Upper lobe of left lung (tissue), 6 donors: ENCODE measurements at regions not wholly inside any gene's neighbourhood (a gene's known extent, or its start where the extent isn't known, plus 50 kb on each side); places are given as distances from the start of the nearest gene placed in this dataset.

ENCODE experiments used
- ATAC-seq, 2 donors: fragments of 200-7000 bp; cut with Tn5 transposase; one replicate each; pipeline ENCODE4 v1.9.1; 2022; ENCODE audit warnings: mild to moderate bottlenecking in 2 of 2, moderate library complexity in 2 of 2; ENCODE audit not compliant: low FRiP score in 2 of 2
- DNase-seq, 2 donors: peaks; one replicate each; pipeline ENCODE4 v3.0.0-alpha.2; 2019 to 2020
- H3K27ac ChIP-seq, 4 donors: fragments of 200-600 bp; sonication (generic); one replicate each; pipeline ENCODE4 v1.5.1; 2016 to 2019
- H3K27me3 ChIP-seq, 4 donors: fragments of 200-600 bp; sonication (generic); one replicate each; pipeline ENCODE4 v1.5.1; 2017 to 2019
- H3K36me3 ChIP-seq, 4 donors: fragments of 200-600 bp; sonication (generic); one replicate each; pipeline ENCODE4 v1.5.1; 2016 to 2019
- H3K4me1 ChIP-seq, 4 donors: fragments of 200-600 bp; sonication (generic); one replicate each; pipeline ENCODE4 v1.5.1; 2018 to 2019
- H3K4me3 ChIP-seq, 4 donors: fragments of 200-600 bp; sonication (generic); one replicate each; pipeline ENCODE4 v1.5.1; 2017 to 2019; ENCODE audit warnings: mild to moderate bottlenecking in 2 of 4, moderate library complexity in 1 of 4
- H3K9me3 ChIP-seq, 4 donors: fragments of 200-600 bp; sonication (generic); one replicate each; pipeline ENCODE4 v1.5.1; 2018 to 2019
- CTCF ChIP-seq, 6 experiments: fragments of 450-650 bp in 4 of 6; fragments of 200-600 bp in 2 of 6; sonication (generic) in 2 of 6; IDR thresholded peaks; one replicate each; pipeline ENCODE4 v1.5.1; 2016 to 2019; ENCODE audit warnings: antibody characterized with exemption in 6 of 6
- EP300 ChIP-seq, 4 donors: sonication (generic); formaldehyde crosslinking; IDR thresholded peaks; one replicate each; pipeline ENCODE4 v1.5.1; 2017; ENCODE audit warnings: antibody characterized with exemption in 4 of 4, control low read depth in 2 of 4
- POLR2A ChIP-seq, 4 donors: fragments of 450-650 bp; IDR thresholded peaks; one replicate each; pipeline ENCODE4 v1.5.1; 2016 to 2017; ENCODE audit warnings: antibody characterized with exemption in 4 of 4, mild to moderate bottlenecking in 2 of 4
- POLR2AphosphoS5 ChIP-seq, 2 donors: sonication (generic); formaldehyde crosslinking; IDR thresholded peaks; one replicate each; pipeline ENCODE4 v1.5.1; 2017; ENCODE audit warnings: antibody characterized with exemption in 2 of 2
- WGBS, 2 donors: methylation state at CpG; one replicate each; pipeline ENCODE4 v1.1.5; 2017 to 2018; 5-methylcytosine and 5-hydroxymethylcytosine counted together
- donor health status: DM: no; HTN: no; CAD: no; lungs with moderate emphysema.
- donor health status: DM: no; HTN: yes; CAD: no; lungs with severe emphysema.

- Histone ChIP-seq H3K4me1 (no peaks in the 10 kb centered on the region), H3K27ac (no peak overlapping the region), H3K27me3 (no peaks in the 10 kb centered on the region), H3K4me3 (no peak overlapping the region), H3K36me3 (no peaks in the 10 kb centered on the region), H3K9me3 (no peaks in the 10 kb centered on the region)
- DNase-seq (no peak), ATAC-seq (no peak)
- no peak for TF ChIP-seq POLR2A (IDR thresholded peaks at IDR 0.05)
- 81 to 90% methylated on average over 8 of the region's 8 CpGs for WGBS, 2 donors
Observed at GRCh38 chr10:131547129-131547799, 235.7 kb upstream of the TCERG1L start.

- 79 to 89% methylated on average over 8 to 12 of the region's 12 CpGs for WGBS, 2 donors
- no peak for TF ChIP-seq POLR2AphosphoS5 (IDR thresholded peaks at IDR 0.05)
- no peak for TF ChIP-seq EP300 (IDR thresholded peaks at IDR 0.05)
- no peak for TF ChIP-seq CTCF (IDR thresholded peaks at IDR 0.05)
- no peak for TF ChIP-seq POLR2A (IDR thresholded peaks at IDR 0.05)
- H3K4me1 ChIP-seq: no peaks in the 10 kb centered on the region
- ATAC-seq (no peak), DNase-seq (no peak)
- no peak overlapping the region for H3K4me3 ChIP-seq
- H3K9me3 ChIP-seq: no peaks in the 10 kb centered on the region
- H3K27me3 ChIP-seq: no peaks in the 10 kb centered on the region
- H3K36me3 ChIP-seq: no peaks in the 10 kb centered on the region
- H3K27ac ChIP-seq: no peak overlapping the region
Observed at GRCh38 chr10:131548176-131548575, 236.7 kb upstream of the TCERG1L start.

- WGBS, 2 donors: 90 to 93% methylated on average over 7 to 8 of the region's 8 CpGs
- H3K4me3 ChIP-seq: no peak overlapping the region
Observed at GRCh38 chr10:131549116-131549515, 237.6 kb upstream of the TCERG1L start.

GRCh38 chr10:131553121-131553520, 241.6 kb upstream of the TCERG1L start:
- no peaks in the 10 kb centered on the region for H3K36me3 ChIP-seq
- no peaks in the 10 kb centered on the region for H3K4me1 ChIP-seq
- no peaks in the 10 kb centered on the region for H3K9me3 ChIP-seq
- peaks cover 0 to 3% (median 0%) of the 10 kb centered on the region in 4 donors for H3K27me3 ChIP-seq
- TF ChIP-seq POLR2AphosphoS5 (IDR thresholded peaks at IDR 0.05) (no peak), CTCF (IDR thresholded peaks at IDR 0.05) (no peak), POLR2A (IDR thresholded peaks at IDR 0.05) (no peak), EP300 (IDR thresholded peaks at IDR 0.05) (no peak)
- DNase-seq (no peak), ATAC-seq (no peak)
- no peak overlapping the region for H3K4me3 ChIP-seq
- H3K27ac ChIP-seq: no peak overlapping the region
- WGBS, 2 donors: 55 to 65% methylated on average over 6 of the region's 6 CpGs

More at GRCh38 chr10:131549116-131549515, 237.6 kb upstream of the TCERG1L start:
- DNase-seq (no peak), ATAC-seq (no peak)
- Histone ChIP-seq H3K9me3 (no peaks in the 10 kb centered on the region), H3K4me1 (no peaks in the 10 kb centered on the region), H3K27ac (no peak overlapping the region), H3K36me3 (no peaks in the 10 kb centered on the region), H3K27me3 (no peaks in the 10 kb centered on the region)
- TF ChIP-seq POLR2A (IDR thresholded peaks at IDR 0.05): no peak
- no peak for TF ChIP-seq CTCF (IDR thresholded peaks at IDR 0.05)
- TF ChIP-seq POLR2AphosphoS5 (IDR thresholded peaks at IDR 0.05): no peak
- no peak for TF ChIP-seq EP300 (IDR thresholded peaks at IDR 0.05)

- no peak for ATAC-seq
- no peak for DNase-seq
- no peak for TF ChIP-seq POLR2AphosphoS5 (IDR thresholded peaks at IDR 0.05)
- no peak for TF ChIP-seq CTCF (IDR thresholded peaks at IDR 0.05)
- no peak for TF ChIP-seq EP300 (IDR thresholded peaks at IDR 0.05)
- no peak for TF ChIP-seq POLR2A (IDR thresholded peaks at IDR 0.05)
- H3K27ac ChIP-seq: no peak overlapping the region
- 73 to 74% methylated on average over 8 of the region's 8 CpGs for WGBS, 2 donors
- H3K4me1 ChIP-seq: no peaks in the 10 kb centered on the region
- H3K4me3 ChIP-seq: no peak overlapping the region
- H3K9me3 ChIP-seq: no peaks in the 10 kb centered on the region
- no peaks in the 10 kb centered on the region for H3K36me3 ChIP-seq
- peaks cover 0 to 3% (median 0%) of the 10 kb centered on the region in 4 donors for H3K27me3 ChIP-seq
Observed at GRCh38 chr10:131553581-131553980, 242.1 kb upstream of the TCERG1L start.
